ENCODE measurements at regions not wholly inside any gene's neighbourhood (a gene's known extent, or its start where the extent isn't known, plus 50 kb on each side); places are given as distances from the start of the nearest gene placed in this dataset.
A peak's percentile ranks its signal among the peaks of the same experiment; 100 is the strongest.

DNA sequence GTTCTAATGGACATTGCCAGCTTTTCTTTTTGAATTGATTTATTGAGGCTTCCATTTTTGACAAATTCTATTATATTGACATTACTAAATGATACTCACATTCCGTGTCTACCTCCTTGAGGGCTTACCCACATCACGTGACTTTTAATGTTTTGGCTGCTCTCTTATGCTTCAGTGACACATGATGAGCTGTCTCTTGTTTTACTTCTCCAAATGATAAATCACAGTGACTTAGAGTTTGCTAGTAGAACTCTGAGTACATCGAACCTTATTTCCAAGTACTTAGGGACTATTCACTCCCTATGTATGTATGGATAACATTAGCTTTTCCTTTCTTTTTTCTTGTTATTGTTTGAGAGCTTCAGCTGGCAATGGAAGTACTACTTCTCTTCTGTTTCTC, 169.8 kb upstream of the KCNN2 start:
- no peaks in the 10 kb centered on the region for H3K27me3 Mint-ChIP-seq (ENCODE audit: insufficient read depth)
- H3K4me3 Mint-ChIP-seq = peak overlapping the region; percentile 79
- no peaks in the 10 kb centered on the region for H3K9me3 Mint-ChIP-seq
- peak overlapping the region; percentile 86 for H3K27ac Mint-ChIP-seq
- no peak for TF ChIP-seq CTCF (IDR thresholded peaks at IDR 0.05)
- H3K4me1 Mint-ChIP-seq (ENCODE audit: low read depth) = peaks cover 65% of the 10 kb centered on the region
- no peaks in the 10 kb centered on the region for H3K36me3 Mint-ChIP-seq (ENCODE audit: low read depth)
- DNase-seq = peak; percentile 86

- Mint-ChIP-seq H3K27me3 (ENCODE audit: insufficient read depth) (no peaks in the 10 kb centered on the region), H3K4me3 (no peak overlapping the region)
These were observed 160.5 kb upstream of the KCNN2 start for GRCh38 chr5:114201332-114201731.

DNA sequence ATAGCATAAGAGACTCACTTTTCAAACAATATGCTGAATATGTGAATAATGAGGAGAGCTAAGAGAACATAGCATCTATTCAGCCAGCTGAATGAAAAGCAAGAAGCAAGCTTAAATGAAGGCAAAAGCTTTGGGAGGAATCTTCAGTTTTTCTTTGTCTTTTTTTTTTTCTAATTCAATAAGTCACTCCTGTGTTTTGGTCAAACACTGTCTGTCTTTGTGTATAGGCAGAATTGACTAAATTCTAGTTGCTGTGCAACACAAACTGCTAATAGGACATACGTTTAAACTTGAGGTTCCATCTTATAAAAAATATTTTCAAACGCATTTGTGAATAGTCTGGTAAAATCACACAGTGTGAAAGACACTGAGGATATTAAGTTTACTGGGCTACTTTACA, 156.9 kb upstream of the KCNN2 start:
- peaks cover 56% of the 10 kb centered on the region for H3K4me1 Mint-ChIP-seq (ENCODE audit: low read depth)
- peak overlapping the region; percentile 15; the same call in 1 of the 2 replicates for H3K27ac Mint-ChIP-seq
- peaks cover 9% of the 10 kb centered on the region for H3K36me3 Mint-ChIP-seq (ENCODE audit: low read depth)
- H3K27me3 Mint-ChIP-seq (ENCODE audit: insufficient read depth) = no peaks in the 10 kb centered on the region
- no peak overlapping the region; the same call in 1 of the 2 replicates for H3K4me3 Mint-ChIP-seq
- DNase-seq = no peak
- TF ChIP-seq CTCF (IDR thresholded peaks at IDR 0.05) = no peak
- peaks cover 8% of the 10 kb centered on the region; the same call in 1 of the 2 replicates for H3K9me3 Mint-ChIP-seq

More at GRCh38 chr5:114201332-114201731, 160.5 kb upstream of the KCNN2 start:
- peaks cover 17% of the 10 kb centered on the region for H3K36me3 Mint-ChIP-seq (ENCODE audit: low read depth)
- peaks cover 12% of the 10 kb centered on the region; the same call in 1 of the 2 replicates for H3K9me3 Mint-ChIP-seq
- H3K4me1 Mint-ChIP-seq (ENCODE audit: low read depth) = peaks cover 25% of the 10 kb centered on the region; the same call in 1 of the 2 replicates
- DNase-seq = no peak
- no peak overlapping the region for H3K27ac Mint-ChIP-seq
- no peak for TF ChIP-seq CTCF (IDR thresholded peaks at IDR 0.05)

DNA sequence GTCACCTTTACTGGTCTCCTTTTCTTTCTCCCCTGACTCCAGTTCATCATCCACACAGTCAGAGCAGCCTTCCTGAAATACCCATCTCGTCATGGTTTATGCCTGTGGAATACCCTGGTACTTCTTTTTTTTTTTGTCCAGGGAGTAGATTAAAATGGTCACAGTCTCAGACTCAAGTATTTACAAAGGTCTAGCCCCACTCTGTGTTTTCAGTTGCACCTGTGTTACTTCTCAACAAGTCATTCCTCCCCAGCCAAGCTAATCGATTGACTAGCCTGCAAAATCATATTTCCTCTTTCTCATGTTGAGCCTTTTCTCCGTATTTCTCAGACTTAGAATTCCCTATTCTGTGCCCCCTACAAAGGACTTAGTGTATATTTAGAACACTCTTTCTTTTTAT, 155.2 kb upstream of the KCNN2 start:
- TF ChIP-seq CTCF (IDR thresholded peaks at IDR 0.05) = no peak
- H3K4me1 Mint-ChIP-seq (ENCODE audit: low read depth) = peaks cover 58% of the 10 kb centered on the region
- peak overlapping the region; percentile 62; the same call in 1 of the 2 replicates for H3K4me3 Mint-ChIP-seq
- peak overlapping the region; percentile 2; the same call in 1 of the 2 replicates for H3K27ac Mint-ChIP-seq
- DNase-seq = no peak
- H3K27me3 Mint-ChIP-seq (ENCODE audit: insufficient read depth) = peaks cover 2% of the 10 kb centered on the region; the same call in 1 of the 2 replicates
- H3K9me3 Mint-ChIP-seq = no peaks in the 10 kb centered on the region
- H3K36me3 Mint-ChIP-seq (ENCODE audit: low read depth) = no peaks in the 10 kb centered on the region; the same call in 1 of the 2 replicates

DNA sequence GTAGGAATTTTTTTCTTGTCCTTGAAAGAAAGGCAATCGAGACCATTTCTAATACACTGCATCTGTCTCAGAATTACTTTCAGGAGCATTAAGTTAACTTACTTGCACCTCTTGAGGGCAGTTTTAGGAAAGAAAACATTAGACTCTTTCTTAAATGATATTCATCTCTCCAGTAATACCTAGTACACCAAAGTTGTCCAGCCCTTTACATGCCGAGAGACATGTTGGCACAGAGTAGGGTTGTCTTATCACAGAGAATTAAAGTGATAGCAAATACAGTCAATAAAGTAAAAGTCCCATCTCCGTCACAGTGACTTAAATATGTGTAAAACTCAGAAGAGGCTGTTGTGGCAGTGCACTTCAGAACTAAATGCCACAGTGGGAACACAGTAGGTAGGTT, 154.3 kb upstream of the KCNN2 start:
- Mint-ChIP-seq H3K36me3 (ENCODE audit: low read depth) (no peaks in the 10 kb centered on the region; the same call in 1 of the 2 replicates), H3K27ac (no peak overlapping the region), H3K27me3 (ENCODE audit: insufficient read depth) (peaks cover 2% of the 10 kb centered on the region; the same call in 1 of the 2 replicates), H3K9me3 (no peaks in the 10 kb centered on the region), H3K4me1 (ENCODE audit: low read depth) (peaks cover 60% of the 10 kb centered on the region), H3K4me3 (no peak overlapping the region; the same call in 1 of the 2 replicates)
- no peak for DNase-seq
- TF ChIP-seq CTCF (IDR thresholded peaks at IDR 0.05) = no peak
